Femur (tissue), 1 donor: ENCODE measurements at regions not wholly inside any gene's neighbourhood (a gene's known extent, or its start where the extent isn't known, plus 50 kb on each side); places are given as distances from the start of the nearest gene placed in this dataset.

ENCODE experiments used
- DNase-seq: peaks from one replicate; pipeline ENCODE4 v3.0.0-alpha.2; 2017

DNA sequence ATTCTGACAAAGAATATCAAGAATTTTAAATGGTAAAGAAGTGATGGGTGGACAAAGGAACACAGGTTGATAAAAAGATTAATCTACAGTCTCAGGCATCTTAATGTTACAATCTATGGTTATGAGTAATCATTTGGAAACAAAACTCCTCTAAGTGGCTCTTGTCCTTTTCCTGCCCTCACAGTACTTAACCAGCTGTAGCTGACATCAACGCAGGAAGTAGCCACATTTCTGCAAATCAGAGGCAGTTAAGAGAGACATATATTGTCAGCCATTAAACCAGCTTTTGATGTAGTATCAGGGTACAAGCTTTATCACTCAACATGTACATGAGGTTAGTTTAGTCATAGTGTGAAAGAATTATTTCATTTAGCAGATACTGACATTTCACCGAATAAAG is 244.6 kb downstream of the NR4A2 start:
- no peak for DNase-seq

GRCh38 chr2:156083763-156084493 is 248.6 kb downstream of the NR4A2 start:
- peak; percentile 19 for DNase-seq

- DNase-seq: no peak
Measured at GRCh38 chr2:156079845-156080244, 252.7 kb downstream of the NR4A2 start.

- peak; percentile 18 for DNase-seq
Measured at GRCh38 chr2:156077041-156077742, 255.3 kb downstream of the NR4A2 start.

GRCh38 chr2:156065912-156066311 is 266.6 kb downstream of the NR4A2 start:
- no peak for DNase-seq

DNA sequence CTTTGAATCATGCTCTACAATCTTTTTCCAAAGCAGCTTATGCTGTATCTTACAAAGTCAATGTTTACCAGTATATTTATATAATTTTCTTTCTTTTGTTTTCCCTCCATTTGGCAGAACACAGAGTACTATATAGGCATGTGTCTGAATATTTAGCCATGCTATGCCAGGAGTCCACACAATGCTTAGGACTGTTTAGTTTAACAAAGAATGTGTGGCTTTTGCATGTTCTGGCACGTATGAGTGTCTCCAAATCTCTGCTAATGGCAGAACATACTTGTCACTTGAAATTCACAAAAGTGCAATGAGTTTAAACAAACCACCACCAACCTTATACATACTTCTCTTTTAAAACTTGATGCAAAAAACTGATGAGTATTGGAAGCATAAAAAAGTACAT is 268.0 kb downstream of the NR4A2 start:
- DNase-seq: no peak

GRCh38 chr2:156057647-156058046 is 274.9 kb downstream of the NR4A2 start:
- no peak for DNase-seq

DNA sequence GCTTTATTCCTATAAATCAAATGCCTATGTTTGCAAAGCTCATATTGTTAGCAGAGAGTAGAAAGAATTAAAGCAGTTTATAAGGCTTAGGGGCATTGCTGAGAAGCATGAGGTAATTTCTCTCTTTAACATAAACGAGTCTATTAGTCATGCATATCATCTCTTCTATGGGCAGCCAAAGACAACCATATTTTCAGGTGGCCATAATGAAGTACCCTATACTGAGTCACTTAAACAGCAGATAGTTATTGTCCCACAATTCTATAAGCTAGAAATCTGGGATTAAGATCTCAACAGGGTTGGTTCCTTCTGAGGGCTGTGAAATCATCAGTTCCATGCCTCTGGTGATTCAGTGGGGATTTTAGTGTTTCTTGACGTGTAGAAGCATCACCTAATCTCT is 277.5 kb downstream of the NR4A2 start:
- no peak for DNase-seq

DNA sequence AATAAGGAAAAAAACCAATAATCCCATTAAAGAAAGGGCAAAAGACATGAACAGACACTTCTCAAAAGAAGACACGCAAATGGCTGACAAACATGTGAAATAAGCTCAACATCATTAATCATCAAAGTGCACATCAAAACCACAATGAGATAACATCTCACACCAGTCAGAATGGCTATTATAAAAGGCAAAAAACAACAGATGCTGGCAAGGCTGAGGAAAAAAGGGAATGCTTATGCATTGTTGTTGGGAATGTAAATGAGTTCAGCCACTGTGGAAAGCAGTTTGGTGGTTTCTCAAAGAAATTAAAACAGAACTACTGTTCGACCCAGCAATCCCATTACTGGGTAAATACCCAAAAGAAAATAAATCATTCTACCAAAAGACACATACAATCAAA is 285.6 kb downstream of the NR4A2 start:
- no peak for DNase-seq

DNA sequence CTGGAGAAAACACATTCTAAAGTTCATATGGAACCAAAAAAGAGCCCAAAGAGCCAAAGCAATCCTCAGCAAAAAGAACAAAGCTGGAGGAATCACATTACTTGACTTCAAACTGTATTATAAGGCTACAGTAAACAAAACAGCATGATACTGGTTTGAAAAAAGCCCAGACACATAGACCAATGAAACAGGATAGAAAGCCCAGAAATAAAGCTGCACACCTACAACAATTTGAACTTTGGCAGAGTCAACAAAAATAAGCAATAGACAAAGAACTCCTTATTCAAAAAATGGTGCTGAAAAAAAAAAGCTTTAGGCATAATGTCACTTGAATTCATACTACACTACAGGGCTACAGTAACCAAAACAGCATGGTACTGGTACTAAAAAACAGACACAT is 289.6 kb downstream of the NR4A2 start:
- no peak for DNase-seq

GRCh38 chr2:156038021-156038420 is 294.5 kb downstream of the NR4A2 start:
- no peak for DNase-seq

DNA sequence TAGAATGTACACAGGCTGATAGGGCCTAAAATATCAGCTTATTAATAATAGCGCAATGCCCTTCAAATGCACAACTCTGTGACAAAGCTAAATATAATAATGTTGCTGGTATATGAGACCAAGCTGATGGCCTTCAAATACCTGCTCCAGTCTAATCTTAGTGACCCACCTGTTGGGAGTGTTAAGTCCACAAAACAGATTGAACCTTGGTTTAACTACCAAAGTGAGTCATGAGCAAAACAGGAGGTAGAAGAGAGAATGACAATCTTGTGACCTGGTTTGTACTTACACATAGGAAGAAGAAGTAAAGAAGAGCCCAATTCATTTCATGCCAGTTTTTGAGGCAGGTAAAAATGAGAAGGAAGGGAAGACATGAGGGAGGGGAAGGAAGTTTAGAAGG is 295.0 kb downstream of the NR4A2 start:
- no peak for DNase-seq

GRCh38 chr2:156031121-156031520 is 301.4 kb downstream of the NR4A2 start:
- no peak for DNase-seq

GRCh38 chr2:156023229-156023869 is 309.2 kb downstream of the NR4A2 start:
- no peak for DNase-seq

DNA sequence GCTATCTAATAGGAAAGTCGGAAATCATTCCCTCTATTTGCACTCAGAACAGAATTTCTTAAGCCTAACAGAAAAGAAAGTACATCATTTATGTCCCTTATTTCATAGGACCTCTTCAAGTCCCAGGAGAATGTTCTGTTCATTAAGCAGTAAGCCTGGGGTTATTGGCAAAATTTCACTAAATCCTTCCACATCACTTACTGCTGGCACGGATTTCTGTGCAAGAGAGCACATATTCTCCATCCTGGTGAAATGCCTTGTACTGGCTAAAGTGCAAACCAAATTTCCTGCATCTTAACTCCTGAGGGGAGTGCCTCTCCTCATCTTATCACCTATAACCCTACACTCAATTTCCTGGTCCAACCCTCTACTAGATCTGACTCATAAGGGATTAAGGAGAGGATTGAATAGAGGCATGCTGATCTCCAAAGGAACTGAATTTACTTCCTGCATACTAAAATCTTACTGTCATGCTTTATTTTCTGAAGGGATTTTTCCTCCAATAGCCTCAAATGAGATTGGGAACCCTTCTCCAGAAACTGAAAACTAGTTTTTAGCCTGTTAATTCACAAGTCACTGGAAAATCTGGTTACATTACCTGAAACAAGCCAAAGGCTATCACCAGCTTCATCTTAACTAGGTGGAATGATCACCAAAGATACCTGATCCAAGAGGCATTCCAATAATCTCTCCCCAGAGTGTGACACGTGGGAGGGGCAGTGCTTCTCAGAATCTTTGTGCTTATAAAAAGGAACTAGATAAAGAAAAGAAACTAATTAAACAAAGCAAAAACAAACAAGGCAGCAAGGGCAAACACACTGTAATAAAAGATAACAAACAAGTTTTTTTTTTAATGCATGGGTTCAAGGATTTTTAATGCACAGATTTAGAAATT is 311.1 kb downstream of the NR4A2 start:
- no peak for DNase-seq

DNA sequence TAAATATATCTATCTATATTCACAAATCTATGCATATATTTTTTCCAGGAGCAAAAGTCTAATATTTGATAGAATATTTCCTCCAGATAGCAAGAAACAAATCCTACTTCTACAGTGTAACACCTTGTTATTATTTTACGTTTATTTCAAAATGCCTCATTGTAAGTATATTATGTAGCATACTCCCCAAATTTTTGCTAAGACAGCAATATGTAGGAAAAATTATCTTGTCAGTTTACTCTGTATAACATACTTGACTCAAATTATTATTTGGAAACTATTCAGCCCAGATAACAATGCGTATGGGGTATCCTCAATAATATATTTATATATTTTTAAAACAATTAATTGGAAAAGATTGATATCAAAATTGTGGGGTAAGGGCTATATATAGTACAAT is 313.2 kb downstream of the NR4A2 start:
- DNase-seq: no peak

DNA sequence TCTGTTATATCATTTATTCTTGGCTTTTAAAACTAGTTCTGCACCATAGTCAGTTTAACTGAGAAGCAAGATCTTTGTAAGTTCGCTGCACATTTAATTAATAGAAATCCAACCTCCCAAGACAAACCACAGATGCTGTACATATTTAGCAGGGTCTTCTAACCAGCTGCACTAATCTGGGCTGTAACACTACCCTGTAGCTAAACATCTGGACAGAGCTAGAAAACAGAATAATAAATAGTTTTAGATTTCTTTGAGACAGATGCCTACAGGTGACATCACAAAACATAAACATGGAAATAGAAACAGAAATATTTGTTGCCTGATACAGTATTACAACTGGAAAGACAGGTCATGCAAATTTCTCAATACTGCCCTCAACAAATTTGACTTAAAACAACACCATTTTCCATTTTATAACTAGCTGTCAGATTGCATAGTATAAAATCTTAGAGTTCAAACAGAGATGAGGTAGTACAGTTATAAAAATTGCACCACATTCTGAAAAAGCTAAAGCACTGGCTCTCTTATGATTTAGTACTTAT is 315.1 kb downstream of the NR4A2 start:
- no peak for DNase-seq

- no peak for DNase-seq
Measured at GRCh38 chr2:156009293-156009692, 323.2 kb downstream of the NR4A2 start.

DNA sequence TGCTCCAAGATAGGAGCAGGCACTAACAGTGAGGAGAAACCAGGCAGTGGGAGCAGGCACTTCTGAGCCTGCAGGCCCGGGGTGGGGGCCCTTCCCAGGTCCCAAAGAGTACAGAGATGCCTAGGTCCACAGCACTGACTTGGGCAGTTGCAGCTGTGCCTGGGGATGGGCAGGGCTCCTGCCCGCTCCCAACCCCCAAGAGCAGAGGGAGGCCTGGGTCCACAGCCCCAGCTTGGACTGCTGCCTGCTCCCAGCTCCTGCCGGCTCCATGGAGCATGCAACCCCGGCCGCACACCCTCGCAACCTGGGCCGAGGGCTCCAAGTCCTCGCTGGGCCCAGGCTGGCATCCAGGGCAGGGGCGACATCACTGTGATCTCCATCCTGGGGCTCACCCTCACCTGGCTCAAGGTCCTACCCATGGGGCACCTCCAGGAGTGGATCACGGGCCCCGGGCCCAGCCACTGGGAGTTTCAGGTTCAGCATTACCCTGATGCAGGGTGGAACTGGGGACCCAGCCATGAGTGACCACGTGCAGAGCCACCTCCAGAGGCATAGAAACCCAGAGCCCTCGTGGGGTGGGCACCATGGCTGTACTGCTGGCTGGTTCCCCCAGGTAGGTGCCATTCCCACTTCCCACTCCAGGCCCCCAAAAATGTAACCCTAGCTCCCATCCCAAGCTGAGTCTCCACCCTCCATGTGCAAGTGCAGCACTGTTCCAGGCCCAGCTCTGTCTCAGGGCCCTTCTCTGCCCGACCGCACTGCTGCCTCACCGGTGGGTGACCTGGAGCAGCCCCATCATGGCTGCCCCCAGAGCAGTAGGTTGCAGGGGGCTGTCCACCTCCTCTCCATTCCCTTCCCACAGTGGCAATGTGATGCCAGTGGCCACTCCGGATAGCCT is 325.6 kb downstream of the NR4A2 start:
- no peak for DNase-seq

- DNase-seq: no peak
Measured at GRCh38 chr2:156005999-156006712, 326.4 kb downstream of the NR4A2 start.

- no peak for DNase-seq
Measured at GRCh38 chr2:156005531-156005930, 327.0 kb downstream of the NR4A2 start.
